NAMALWA (cell line): ENCODE measurements at regions not wholly inside any gene's neighbourhood (a gene's known extent, or its start where the extent isn't known, plus 50 kb on each side); places are given as distances from the start of the nearest gene placed in this dataset.
"Not testable (repeated sequence)": the region's sequence is repeated elsewhere in the genome, so short reads cannot be mapped to it uniquely, and the experiment has no call there.

Source experiments
- DNase-seq: peaks from one replicate; pipeline ENCODE4 v3.0.0-alpha.2; 2015; ENCODE audit warnings: low spot score

DNA sequence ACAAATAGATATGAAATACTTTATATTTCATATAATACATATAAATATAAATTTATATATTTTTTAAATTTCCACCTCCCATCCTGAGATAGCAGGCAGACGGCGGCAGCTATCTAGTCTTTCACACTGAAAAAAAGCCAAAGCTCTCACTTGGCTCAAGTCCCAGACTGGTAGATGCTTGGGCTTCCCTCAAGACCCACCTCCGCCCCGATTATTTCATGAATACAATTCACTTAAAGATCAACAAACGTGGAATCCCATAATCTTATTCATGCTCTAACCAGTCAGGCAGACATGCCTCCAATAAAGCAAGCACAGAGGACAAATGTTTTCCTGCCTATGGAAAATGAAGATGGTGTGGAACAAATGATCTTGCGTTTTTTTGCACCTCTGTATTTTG is 275.9 kb upstream of the NR2F2 start:
- DNase-seq, result no peak

DNA sequence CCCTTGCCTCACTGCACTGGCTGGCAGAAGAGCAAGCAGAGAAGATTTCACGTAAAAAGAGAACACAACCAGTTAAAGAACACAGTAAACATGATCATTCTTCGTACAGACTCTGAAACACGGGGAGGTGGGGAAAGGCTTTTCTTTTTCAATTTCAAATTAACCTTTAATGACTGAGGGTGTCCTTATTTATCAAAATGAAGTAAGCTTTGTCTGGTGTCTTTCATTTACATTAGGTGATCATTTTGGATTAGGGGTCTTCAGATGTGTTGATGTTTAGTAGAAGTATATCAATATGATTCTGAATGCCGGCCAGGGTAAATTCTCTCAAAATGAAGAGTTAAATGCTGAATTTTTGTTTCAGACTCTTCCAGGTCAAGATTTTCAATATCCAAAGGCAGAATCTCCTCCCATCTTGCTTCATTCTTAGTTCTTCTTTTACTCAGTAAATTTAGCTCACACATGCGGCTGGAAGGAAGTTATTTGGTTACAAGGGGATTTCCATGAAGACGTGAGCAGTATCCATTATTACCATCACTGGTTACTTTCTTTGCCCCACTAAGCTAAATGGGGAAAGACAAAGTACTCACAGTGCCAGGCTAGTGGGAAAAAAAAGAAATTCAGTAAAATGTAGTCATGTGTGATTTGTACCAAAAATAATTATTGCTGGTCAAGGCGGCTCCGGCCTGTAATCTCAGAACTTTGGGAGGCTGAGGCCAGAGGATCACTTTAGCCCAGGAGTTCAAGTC is 272.2 kb upstream of the NR2F2 start:
- DNase-seq, result peak; percentile 20

DNA sequence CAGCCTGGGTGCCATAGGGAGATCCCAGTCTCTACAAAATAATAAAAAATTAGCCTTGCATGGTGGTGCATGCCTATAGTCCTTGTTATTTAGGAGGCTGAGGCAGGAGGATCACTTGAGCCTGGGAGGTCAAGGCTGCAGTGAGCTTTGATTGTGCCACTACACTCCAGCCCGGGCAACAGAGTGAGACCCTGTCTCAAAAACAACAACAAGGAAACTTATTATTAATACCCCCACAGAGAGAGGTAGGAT is 271.7 kb upstream of the NR2F2 start:
- DNase-seq, result not testable (repeated sequence)

DNA sequence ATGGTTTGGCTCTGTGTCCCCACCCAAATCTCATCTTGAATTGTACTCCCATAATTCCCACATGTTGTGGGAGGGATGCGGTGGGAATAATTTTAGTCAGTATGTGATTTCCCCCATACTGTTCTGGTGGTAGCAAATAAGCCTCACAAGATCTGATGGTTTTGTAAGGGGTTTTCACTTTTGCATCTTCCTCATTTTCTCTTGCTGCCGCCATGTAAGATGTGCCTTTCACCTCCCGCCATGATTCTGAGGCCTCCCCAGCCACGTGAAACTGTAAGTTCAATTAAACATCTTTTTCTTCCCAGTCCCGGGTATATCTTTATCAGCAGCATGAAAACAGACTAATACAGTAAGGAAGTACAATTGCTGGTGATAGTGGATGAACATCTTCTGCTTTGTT is 269.9 kb upstream of the NR2F2 start:
- DNase-seq, result not testable (repeated sequence)

DNA sequence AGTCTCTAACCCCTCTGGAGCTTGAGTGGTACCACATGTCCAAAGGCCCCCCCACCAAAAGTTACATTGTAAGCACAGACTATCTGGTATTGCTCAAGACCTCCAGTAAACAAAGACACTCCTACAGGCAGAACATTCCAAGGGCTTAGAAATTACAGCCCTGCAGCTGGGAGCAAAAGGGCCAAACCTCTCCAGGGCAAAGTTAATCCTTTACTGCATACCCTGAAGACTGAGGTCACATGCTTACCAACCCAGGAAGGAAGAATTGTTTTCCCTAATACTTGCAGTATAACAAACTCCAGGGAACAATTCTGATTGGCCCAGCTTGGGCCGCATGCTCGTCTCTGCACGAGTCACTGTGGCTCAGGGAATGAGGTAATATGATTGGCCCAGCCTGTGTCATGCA is 266.1 kb upstream of the NR2F2 start:
- DNase-seq, result no peak

DNA sequence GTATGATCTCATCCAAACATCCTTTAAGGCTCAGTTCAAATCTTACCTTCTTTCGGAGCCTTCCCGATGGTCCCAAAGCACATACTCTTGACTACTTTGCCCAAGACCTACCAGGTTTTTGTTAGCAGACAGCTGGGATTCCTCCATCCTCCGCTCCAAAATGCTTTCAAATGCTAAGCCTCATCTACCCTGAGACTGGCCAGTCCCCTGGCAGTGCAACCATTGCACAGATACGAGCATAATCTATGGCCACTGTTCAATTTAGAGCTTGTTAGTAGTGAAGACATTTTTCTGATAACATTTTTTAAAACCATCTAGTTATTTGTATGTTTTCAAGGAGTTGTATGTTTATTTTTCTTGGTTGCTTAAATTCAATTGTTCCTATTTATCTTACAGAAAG is 264.4 kb upstream of the NR2F2 start:
- DNase-seq, result no peak

DNA sequence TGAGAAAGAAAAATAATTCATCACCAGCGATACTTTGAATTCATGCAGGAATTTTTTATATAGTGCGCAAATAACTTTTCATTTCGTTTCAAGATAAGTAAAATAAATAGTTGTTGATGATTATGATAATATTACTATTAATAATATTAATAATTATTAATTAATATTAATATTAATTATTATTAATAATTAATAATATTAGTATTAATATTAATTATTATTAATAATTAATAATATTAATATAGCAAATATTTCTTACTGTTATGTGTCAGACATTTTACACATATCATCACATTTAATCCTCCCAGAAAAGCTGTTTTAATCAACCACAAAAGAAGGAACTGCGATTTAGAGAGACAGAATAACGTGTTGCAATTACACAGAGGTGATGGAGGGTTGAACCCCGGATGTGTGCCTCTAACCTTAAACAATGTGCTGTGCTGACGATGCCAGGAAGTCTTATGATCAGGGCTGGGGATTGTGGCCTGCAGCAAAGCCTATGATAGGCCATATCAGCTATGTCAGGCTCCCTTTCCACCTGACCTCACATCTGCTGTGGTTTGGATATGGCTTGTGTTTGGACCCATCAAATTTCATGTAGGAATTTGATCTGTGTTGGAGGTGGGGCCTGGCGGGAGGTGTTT is 263.5 kb upstream of the NR2F2 start:
- DNase-seq, result no peak

DNA sequence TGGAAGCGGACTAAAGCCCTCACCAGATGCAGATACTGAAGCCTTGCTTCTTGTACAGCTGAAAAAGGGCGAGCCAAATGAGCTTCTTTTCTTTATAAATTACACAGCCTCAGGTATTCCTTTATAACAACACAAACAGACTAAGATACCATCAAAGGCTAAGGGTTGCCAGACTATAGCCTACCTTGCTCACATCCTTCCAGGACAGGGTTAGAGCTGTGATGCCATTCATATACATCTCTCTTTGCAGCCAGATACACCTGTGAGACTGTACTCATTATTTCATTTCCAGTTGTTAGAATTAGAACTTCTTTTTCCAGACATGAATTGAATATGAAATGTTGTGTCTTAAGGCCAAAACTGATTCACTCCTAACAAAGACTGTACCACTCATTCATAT is 262.8 kb upstream of the NR2F2 start:
- no peak for DNase-seq

DNA sequence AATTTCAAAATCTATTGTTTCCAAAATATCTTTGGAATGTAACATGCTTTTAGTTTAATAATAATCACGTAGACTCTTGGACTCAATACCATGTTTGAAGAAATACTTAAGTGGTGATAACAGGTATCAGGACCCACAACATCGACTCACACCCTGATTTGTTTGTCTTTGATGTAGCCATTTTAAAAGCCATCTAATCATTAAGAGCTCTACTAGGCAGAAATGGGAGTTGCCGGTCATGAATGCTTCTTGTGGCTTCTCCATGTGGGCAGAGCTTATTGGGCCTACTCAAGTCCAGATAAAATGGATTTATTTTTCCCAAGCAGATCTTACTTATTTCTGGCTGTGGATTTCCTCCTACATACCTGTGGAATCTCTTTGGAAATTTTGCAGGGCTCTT is 261.6 kb upstream of the NR2F2 start:
- no peak for DNase-seq

DNA sequence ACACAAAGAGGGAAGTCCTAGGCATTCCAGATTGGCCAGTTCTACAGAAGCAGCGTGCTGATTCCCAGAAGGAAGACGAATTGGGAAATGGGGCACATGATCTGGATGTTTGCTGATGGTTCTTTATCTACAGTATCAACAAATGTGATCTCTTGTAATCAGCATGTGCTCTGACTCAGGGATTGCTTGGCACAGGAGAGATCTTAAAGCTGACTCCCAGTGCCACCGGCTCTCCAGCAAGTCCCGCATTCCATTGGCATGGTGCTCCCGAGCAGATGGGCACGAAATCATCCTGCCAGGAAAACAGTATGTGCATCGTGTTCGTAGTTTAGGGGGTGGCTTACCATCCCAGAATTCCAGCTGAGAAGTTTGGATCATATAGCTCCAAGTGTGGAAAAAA is 259.9 kb upstream of the NR2F2 start:
- no peak for DNase-seq

DNA sequence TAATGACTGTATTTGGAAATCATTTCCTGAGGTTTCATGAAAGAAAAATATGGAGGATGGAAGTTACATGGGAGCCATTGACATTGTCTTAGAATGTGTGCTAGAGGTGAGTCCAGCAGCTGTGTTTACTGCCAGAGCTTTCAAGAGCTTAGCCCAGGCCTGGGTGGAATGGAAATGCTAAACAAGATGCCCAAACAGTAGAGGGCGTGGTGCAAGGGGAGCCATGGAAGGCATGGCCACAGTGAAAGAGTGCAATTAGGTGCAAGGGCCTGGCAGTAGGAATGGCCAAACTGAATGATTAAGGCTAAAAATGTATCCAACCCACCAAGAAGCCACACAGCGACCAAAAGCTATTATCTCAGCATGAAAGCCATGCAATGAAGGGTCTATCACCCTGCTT is 257.7 kb upstream of the NR2F2 start:
- DNase-seq, result no peak

DNA sequence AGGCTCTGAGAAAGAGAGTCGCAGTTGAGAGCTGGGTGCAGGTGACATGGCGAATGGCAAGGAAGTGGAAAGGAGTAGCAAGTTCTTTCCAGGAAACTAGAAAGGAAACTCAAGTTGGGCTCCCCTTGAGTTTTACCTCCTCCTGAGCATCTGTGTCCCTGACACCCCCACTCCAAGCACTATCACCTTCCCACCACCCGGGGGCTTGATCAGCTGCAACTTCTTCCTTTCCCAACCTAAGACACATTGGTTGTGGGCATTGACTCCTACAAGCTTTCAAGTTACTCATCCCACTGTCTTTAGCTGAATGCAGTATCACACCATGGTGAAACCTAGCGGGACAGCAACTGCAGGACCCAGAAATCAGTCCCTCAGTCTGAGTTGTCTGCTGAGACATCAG is 256.6 kb upstream of the NR2F2 start:
- DNase-seq, result no peak

DNA sequence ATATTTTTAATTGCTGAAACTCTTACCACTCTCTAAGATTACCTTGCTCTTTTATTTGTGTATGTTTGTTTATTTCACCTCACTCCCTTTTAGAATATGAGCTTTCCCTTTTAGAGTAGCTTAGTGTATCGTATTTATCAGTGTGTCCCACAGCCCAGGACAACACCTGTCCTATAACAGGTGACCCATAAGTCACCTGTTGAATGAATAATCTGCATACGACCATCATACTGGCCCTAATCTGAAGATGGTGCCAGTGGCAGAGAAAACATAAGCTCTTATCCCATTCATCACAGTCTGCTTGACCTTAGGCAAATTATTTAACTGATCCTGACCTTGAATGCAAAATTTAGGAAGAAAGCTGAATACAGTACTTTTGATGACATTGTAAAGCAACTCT is 254.6 kb upstream of the NR2F2 start:
- no peak for DNase-seq

DNA sequence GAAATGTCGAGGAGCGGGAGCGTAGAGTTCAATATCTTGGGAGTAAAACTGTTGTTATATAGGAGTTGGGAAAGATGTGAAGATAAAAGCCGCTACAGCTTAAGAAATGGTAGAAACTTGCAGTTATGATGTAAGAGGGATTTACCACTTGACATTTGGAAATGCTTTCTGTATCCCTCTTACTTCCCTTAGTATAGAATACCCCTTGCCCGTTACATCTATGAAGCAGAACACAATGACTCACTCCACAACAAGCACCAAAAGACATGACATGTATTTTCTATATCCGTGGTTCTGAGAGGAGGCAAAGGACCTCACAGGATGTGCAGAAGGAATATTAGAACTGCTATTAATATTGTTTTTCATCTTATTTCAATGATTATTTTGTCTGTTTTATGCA is 254.2 kb upstream of the NR2F2 start:
- no peak for DNase-seq

DNA sequence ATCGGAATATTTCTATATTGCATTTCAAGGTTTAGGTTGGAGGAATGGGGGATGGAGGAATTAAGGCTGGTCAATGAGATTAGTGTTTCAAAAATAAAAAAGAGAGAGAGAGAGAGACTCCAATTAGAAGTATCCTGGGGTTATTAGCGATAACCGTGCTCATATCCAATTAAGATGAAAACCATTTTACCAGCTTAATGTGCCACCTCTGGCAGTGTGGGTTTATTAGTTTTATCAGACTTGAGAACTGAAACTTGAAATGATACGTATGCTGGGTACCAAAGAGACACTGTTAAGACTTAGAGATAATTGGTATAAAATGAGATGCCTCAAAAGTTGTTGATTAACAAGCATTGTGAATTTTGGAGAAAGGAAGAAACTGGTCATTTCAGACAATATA is 251.5 kb upstream of the NR2F2 start:
- no peak for DNase-seq

DNA sequence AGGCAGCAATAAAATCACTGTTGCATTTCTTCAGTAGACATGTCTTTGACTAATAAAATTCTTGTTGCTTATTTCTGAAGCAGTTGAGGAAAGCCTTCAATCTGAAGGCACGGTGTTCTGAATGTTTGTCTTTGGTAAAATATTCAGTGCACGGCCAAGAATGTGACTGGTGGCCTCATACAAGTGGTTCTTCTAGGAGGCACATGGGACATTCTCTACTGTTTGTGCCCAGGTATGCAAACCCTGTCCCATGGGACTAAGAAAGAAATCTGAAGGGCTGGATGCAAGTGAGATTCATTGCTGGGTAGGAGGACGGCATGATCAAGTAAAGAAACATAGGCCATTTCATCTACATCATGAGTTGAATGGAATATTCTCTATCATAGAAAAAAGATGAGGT is 250.6 kb upstream of the NR2F2 start:
- no peak for DNase-seq

DNA sequence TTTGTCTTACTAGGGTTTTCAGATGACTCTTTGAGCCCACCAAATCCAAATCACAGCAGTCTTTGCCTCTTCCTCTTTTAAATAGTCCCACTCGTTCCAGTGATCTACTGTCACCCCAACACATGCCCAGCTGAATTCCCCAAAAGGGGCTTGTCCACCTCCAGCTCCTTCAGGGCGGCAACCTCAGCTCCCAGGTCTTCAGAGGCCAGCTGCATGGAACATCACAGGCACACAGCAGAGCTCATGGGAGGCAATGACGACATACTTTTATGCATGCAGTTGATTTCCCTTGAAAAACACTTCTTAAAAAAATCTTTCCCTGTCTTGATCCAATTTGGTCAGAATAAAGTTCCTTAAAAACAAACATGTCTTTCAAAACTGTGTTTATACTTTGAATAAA is 244.3 kb upstream of the NR2F2 start:
- DNase-seq, result no peak

DNA sequence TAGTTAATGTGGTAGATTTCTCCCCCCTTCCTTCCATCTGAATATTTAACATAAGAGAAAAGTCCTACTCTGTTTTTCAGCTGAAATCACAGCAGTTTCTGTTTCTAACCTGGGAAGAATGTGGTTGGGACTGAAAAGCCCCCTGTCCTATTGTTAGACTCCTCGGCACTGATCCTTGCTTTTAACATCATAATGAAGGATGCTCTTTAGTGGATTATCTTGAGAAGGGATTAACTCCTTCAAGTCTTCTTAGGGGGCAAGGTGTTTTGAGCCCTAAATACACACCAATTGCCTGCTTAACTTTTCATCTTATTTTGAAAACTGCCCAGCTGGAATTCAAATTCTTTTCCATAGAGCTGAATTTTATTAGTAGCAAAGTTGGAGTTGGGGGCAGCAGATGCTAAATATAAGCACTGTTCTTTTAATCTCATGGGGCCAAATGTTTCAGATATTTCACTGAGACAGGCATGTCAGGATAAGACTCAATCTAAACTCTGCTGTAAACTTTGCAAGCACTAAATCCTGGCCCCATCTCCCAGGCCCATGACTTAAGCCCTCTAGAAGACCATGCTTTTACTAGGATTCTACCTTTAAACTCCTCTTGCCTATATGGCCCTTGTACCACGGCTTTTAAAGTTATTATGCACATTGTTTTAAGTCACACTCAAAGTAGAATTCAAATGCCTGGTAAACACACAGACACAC is 243.2 kb upstream of the NR2F2 start:
- DNase-seq, result no peak

DNA sequence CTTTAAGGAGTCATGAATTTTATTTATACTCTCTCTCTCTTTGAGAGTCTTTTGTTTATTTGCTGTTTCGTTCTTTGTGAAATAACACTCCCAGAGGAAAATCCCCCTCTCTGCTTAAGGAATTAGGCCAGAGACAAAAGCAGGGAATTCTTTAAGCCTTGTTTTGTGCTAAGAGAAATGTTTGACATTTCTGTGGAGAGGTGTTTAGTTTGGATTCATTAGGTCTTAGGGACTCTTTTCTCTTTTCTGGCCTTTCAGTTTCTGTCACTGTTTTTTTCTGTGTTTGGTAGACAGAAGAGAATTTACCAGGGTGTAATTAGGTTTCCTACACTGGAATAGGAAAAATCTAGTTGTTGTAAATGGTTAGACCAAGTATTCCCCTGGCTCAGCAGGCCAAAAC is 241.8 kb upstream of the NR2F2 start:
- no peak for DNase-seq

DNA sequence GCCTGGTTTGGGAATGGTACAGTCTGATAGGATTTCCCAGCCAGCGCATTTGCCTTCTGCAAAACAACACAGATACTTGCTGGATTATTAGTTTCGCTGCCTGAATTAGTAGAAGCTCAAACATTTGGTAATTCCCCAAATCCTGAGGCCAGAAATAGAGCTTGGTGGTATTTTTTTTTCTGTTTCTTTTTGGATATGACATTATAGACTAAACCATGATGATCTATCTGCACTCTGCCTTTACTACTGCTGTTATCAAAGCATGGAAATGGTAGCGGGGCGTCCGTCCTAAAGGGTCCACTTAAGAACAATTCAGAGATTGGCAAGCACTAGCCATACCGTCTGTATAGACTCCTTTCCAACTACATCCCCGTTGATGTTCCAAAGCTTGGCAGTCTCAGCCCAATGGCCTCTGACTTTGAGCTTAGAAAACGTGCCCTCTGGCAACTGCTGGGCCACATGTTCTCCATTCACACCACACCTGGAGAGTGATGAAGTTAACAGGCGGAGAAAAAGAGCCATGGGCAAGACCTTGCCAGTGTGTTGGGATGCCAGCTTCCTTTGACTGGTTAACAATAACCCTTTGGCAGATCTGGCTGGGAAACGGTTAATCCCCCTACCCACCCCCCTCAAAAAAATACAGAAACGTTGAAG is 241.0 kb upstream of the NR2F2 start:
- no peak for DNase-seq

DNA sequence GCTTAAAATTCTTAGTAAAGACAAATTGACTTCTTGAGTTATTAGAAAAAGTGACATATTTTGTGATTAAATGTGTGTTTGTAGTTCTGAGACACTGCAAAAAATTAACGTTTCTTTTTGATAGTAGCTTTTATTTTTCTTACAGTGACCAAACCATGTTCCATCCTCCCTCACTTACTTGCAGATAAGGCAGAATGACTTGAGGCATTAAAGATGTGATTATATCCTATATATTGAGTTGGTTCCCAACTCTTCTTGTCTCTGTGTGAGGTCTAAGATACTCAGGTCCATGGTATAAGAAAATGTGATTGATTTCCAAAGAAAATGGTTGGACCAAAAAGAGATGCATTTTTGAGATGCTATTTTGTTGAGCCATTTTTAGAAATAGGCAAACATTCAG is 238.3 kb upstream of the NR2F2 start:
- no peak for DNase-seq

DNA sequence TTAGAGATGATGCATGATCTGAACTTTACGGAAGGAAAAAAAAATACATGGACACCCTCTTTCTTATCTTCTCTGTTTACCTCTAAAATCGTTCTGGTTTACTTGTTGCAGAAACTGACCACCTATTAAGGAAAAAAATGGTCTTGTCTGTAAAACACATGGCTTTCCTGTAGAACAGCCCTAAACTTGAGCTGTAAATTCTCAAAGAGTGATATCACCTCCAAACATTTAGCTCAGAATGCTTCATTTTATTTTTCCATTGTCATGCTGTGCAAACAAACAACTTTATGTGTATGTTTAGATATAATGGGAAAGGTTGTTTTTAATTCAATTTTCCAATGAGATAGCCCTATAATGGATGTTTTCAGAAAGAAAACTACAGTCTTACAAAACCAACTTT is 237.4 kb upstream of the NR2F2 start:
- DNase-seq, result no peak

DNA sequence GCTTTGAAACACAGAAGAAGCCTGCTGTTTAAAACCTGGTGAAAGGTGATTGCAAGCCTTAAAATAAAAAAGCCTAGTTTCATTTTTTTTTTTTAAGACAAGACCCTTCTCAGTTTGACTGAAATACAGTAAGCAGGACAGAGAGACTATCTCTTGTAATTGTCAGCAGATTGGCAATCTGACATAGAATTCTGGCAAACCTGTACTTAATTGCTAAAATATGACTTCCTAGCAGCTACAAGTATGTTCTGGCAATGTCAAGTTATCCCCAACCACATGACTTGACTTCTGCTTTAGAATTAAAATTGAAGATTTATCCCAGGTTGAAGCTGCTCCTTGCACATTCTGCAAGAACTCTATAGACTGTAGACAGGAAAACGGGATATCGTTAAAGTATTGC is 232.8 kb upstream of the NR2F2 start:
- DNase-seq, result no peak
